Neural cell (in vitro differentiated cells): ENCODE measurements at regions not wholly inside any gene's neighbourhood (a gene's known extent, or its start where the extent isn't known, plus 50 kb on each side); places are given as distances from the start of the nearest gene placed in this dataset.

Experiments used
- H2AFZ ChIP-seq: fragments of 200-600, 300-800 bp; sonication (generic), shearing (Covaris generic); 2 replicates; pipeline ENCODE4 v1.6.0; 2014; ENCODE audit warnings: low read depth, mild to moderate bottlenecking, antibody characterized with exemption, low read length, moderate library complexity
- H3F3A ChIP-seq: fragments of 200-600 bp; shearing (Covaris generic); 2 replicates; pipeline ENCODE4 v1.6.1; 2016; ENCODE audit warnings: mild to moderate bottlenecking, moderate library complexity, mixed read lengths, antibody characterized with exemption, low read length; ENCODE audit not compliant: insufficient read depth, poor library complexity, severe bottlenecking
- H3K27ac ChIP-seq: fragments of 200-600, 300-800 bp; sonication (generic), shearing (Covaris generic); 2 replicates; pipeline ENCODE4 v1.5.1; 2014; ENCODE audit warnings: mild to moderate bottlenecking, low read length, moderate library complexity
- H3K27me3 ChIP-seq: fragments of 300-800, 200-600 bp; sonication (generic), shearing (Covaris generic); 2 replicates; pipeline ENCODE4 v1.6.0; 2014; ENCODE audit warnings: mild to moderate bottlenecking, low read depth, low read length, moderate library complexity; ENCODE audit not compliant: insufficient read depth
- H3K36me3 ChIP-seq: fragments of 300-800, 200-600 bp; sonication (generic), shearing (Covaris generic); 2 replicates; pipeline ENCODE4 v1.5.1; 2014; ENCODE audit warnings: mild to moderate bottlenecking, antibody characterized with exemption, low read length, moderate library complexity; ENCODE audit not compliant: insufficient read depth
- H3K4me2 ChIP-seq: fragments of 300-800, 200-600 bp; sonication (generic), shearing (Covaris generic); 2 replicates; pipeline ENCODE4 v1.6.0; 2014; ENCODE audit warnings: mild to moderate bottlenecking, low read length
- H3K4me3 ChIP-seq: fragments of 300-800, 200-600 bp; sonication (generic), shearing (Covaris generic); 2 replicates; pipeline ENCODE4 v1.5.1; 2014; ENCODE audit warnings: mild to moderate bottlenecking, low read length, moderate library complexity
- H3K79me2 ChIP-seq: fragments of 200-600 bp; shearing (Covaris generic); replicated peaks from 2 replicates; pipeline ENCODE4 v1.6.0; 2014; ENCODE audit warnings: mild to moderate bottlenecking, low read length, moderate library complexity; ENCODE audit not compliant: insufficient read depth
- H3K9ac ChIP-seq: fragments of 300-800, 200-600 bp; sonication (generic), shearing (Covaris generic); 2 replicates; pipeline ENCODE4 v1.6.1; 2016; ENCODE audit warnings: mild to moderate bottlenecking, low read length, mixed read lengths
- H3K9me2 ChIP-seq: fragments of 200-600 bp; shearing (Covaris generic); 2 replicates; pipeline ENCODE4 v1.6.1; 2016; ENCODE audit warnings: mild to moderate bottlenecking, low read length, mixed read lengths; ENCODE audit not compliant: insufficient read depth
- H3K9me3 ChIP-seq: fragments of 200-600, 300-800 bp; sonication (generic), shearing (Covaris generic); 2 replicates; pipeline ENCODE4 v1.6.1; 2016; ENCODE audit warnings: mild to moderate bottlenecking, mixed run types, low read length, moderate library complexity, mixed read lengths
- H4K20me1 ChIP-seq: fragments of 200-600 bp; shearing (Covaris generic); 2 replicates; pipeline ENCODE4 v1.6.1; 2016; ENCODE audit warnings: mild to moderate bottlenecking, mixed run types; ENCODE audit not compliant: insufficient read depth
- CTCF ChIP-seq: fragments of 450-650 bp; IDR thresholded peaks from 2 replicates; pipeline ENCODE4 v1.5.1; 2014; ENCODE audit warnings: antibody characterized with exemption, mild to moderate bottlenecking, moderate library complexity; ENCODE audit not compliant: poor library complexity, severe bottlenecking
- EP300 ChIP-seq: fragments of 450-650 bp; conservative IDR thresholded peaks from 2 replicates; pipeline ENCODE4 v1.6.1; 2014; ENCODE audit warnings: antibody characterized with exemption, mild to moderate bottlenecking, moderate library complexity; ENCODE audit not compliant: poor library complexity, severe bottlenecking
- EZH2 ChIP-seq: fragments of 200-600, 300-800 bp; shearing (Covaris generic), sonication (generic); IDR thresholded peaks from 2 replicates; pipeline ENCODE4 v1.6.1; 2014; ENCODE audit warnings: antibody characterized with exemption, low read length, borderline replicate concordance, mild to moderate bottlenecking; ENCODE audit not compliant: insufficient read depth, poor library complexity, severe bottlenecking
- MXI1 ChIP-seq: fragments of 450-650 bp; conservative IDR thresholded peaks from 2 replicates; pipeline ENCODE4 v1.6.1; 2014; ENCODE audit warnings: antibody characterized with exemption, mild to moderate bottlenecking; ENCODE audit not compliant: poor library complexity, severe bottlenecking
- POLR2AphosphoS5 ChIP-seq: IDR thresholded peaks from 2 replicates; pipeline ENCODE4 v1.6.1; 2012
- RAD21 ChIP-seq: fragments of 450-650 bp; conservative IDR thresholded peaks from 2 replicates; pipeline ENCODE4 v1.6.1; 2014; ENCODE audit warnings: antibody characterized with exemption, mild to moderate bottlenecking, moderate library complexity
- REST ChIP-seq: IDR thresholded peaks from 2 replicates; pipeline ENCODE4 v1.6.1; 2012; ENCODE audit warnings: borderline replicate concordance
- SMC3 ChIP-seq: fragments of 450-650 bp; conservative IDR thresholded peaks from 2 replicates; pipeline ENCODE4 v1.6.1; 2014; ENCODE audit warnings: antibody characterized with exemption, mild to moderate bottlenecking, moderate library complexity; ENCODE audit not compliant: poor library complexity
- TAF1 ChIP-seq: IDR thresholded peaks from 2 replicates; pipeline ENCODE4 v1.6.1; 2012; ENCODE audit warnings: low read depth

GRCh38 chr4:34664051-34664450, 1580.3 kb downstream of the ARAP2 start:
- Histone ChIP-seq H3K27me3 (no peaks in the 10 kb centered on the region), H3K79me2 (no peaks in the 10 kb centered on the region), H3K36me3 (no peaks in the 10 kb centered on the region), H3K9me2 (no peaks in the 10 kb centered on the region), H3F3A (no peaks in the 10 kb centered on the region), H3K27ac (no peak overlapping the region), H2AFZ (no peak overlapping the region), H3K4me2 (no peak overlapping the region), H3K4me3 (no peak overlapping the region), H3K9me3 (no peaks in the 10 kb centered on the region), H3K9ac (no peak overlapping the region), H4K20me1 (no peaks in the 10 kb centered on the region)
- no peak for TF ChIP-seq EP300
- no peak for TF ChIP-seq POLR2AphosphoS5
- TF ChIP-seq MXI1: no peak
- TF ChIP-seq EZH2: no peak
- no peak for TF ChIP-seq TAF1
- no peak for TF ChIP-seq REST
- TF ChIP-seq SMC3: no peak
- no peak for TF ChIP-seq CTCF
- TF ChIP-seq RAD21: no peak

DNA sequence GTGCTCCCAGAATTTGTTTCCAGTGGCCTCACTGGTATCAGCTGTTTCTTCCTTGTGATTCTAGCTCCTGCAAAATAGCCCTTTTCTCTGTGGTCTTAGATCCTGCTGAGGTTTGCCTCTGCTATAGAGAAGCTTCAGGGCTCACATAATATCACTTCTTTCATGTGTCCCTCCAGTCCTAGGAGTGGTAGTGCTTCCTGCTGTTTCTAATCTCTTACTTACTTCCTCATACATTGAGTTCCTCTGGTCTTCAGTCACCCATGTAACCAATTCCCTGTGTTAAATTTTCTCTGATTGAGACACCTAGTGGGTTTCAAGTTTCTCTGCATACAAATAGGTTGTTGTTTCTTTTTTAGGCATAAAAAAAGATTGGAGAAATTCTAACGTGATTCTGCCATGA, 1567.9 kb downstream of the ARAP2 start:
- H3K79me2 ChIP-seq: no peaks in the 10 kb centered on the region
- H3K4me2 ChIP-seq: no peak overlapping the region
- H2AFZ ChIP-seq: no peak overlapping the region
- H3K27me3 ChIP-seq: no peaks in the 10 kb centered on the region
- H3K9me3 ChIP-seq: no peaks in the 10 kb centered on the region
- H3K9me2 ChIP-seq: no peaks in the 10 kb centered on the region
- no peak overlapping the region for H3K4me3 ChIP-seq
- no peaks in the 10 kb centered on the region for H4K20me1 ChIP-seq
- TF ChIP-seq SMC3 (no peak), CTCF (no peak), REST (no peak), TAF1 (no peak), POLR2AphosphoS5 (no peak), EZH2 (no peak), EP300 (no peak), MXI1 (no peak), RAD21 (no peak)
- no peak overlapping the region for H3K27ac ChIP-seq
- no peaks in the 10 kb centered on the region for H3K36me3 ChIP-seq
- no peak overlapping the region for H3K9ac ChIP-seq
- no peaks in the 10 kb centered on the region for H3F3A ChIP-seq
